Hepatocyte (in vitro differentiated cells): ENCODE measurements at regions not wholly inside any gene's neighbourhood (a gene's known extent, or its start where the extent isn't known, plus 50 kb on each side); places are given as distances from the start of the nearest gene placed in this dataset.

Source experiments
- DNase-seq: peaks from one replicate; pipeline ENCODE4 v3.0.0-alpha.2; 2016; ENCODE audit warnings: low spot score
- H2AFZ ChIP-seq: fragments of 200-600 bp; sonication (generic); 2 replicates; pipeline ENCODE4 v1.6.0; 2016; ENCODE audit warnings: antibody characterized with exemption, mild to moderate bottlenecking
- H3K27ac ChIP-seq: fragments of 200-600 bp; sonication (generic); 2 replicates; pipeline ENCODE4 v1.5.1; 2016; ENCODE audit warnings: mild to moderate bottlenecking
- H3K27me3 ChIP-seq: fragments of 200-600 bp; sonication (generic); 2 replicates; pipeline ENCODE4 v1.6.1; 2016
- H3K36me3 ChIP-seq: fragments of 200-600 bp; sonication (generic); replicated peaks from 2 replicates; pipeline ENCODE4 v1.5.1; 2016; ENCODE audit warnings: low read depth; ENCODE audit not compliant: insufficient read depth
- H3K4me1 ChIP-seq: fragments of 200-600 bp; sonication (generic); 2 replicates; pipeline ENCODE4 v1.5.1; 2016; ENCODE audit warnings: mild to moderate bottlenecking, moderate library complexity; ENCODE audit not compliant: insufficient read depth
- H3K4me2 ChIP-seq: fragments of 200-600 bp; sonication (generic); 2 replicates; pipeline ENCODE4 v1.6.0; 2016
- H3K4me3 ChIP-seq: fragments of 200-600 bp; sonication (generic); 2 replicates; pipeline ENCODE4 v1.5.1; 2016; ENCODE audit warnings: mild to moderate bottlenecking
- H3K79me2 ChIP-seq: fragments of 200-600 bp; sonication (generic); 2 replicates; pipeline ENCODE4 v1.6.0; 2017; ENCODE audit warnings: mild to moderate bottlenecking
- H3K9me2 ChIP-seq: fragments of 200-600 bp; sonication (generic); replicated peaks from 2 replicates; pipeline ENCODE4 v1.6.0; 2017; ENCODE audit warnings: mild to moderate bottlenecking; ENCODE audit not compliant: insufficient read depth
- H3K9me3 ChIP-seq: fragments of 200-600 bp; sonication (generic); 2 replicates; pipeline ENCODE4 v1.5.1; 2016; ENCODE audit warnings: low read depth, mild to moderate bottlenecking
- H4K20me1 ChIP-seq: fragments of 200-600 bp; sonication (generic); 2 replicates; pipeline ENCODE4 v1.6.0; 2016; ENCODE audit warnings: mild to moderate bottlenecking; ENCODE audit not compliant: insufficient read depth, poor library complexity, severe bottlenecking
- EZH2 ChIP-seq: fragments of 200-600 bp; sonication (generic); IDR thresholded peaks from 2 replicates; pipeline ENCODE4 v1.6.1; 2016; ENCODE audit warnings: antibody characterized with exemption, mild to moderate bottlenecking, borderline replicate concordance
- EZH2phosphoT487 ChIP-seq: fragments of 200-600 bp; sonication (generic); IDR thresholded peaks from one replicate; pipeline ENCODE4 v1.6.1; 2018; ENCODE audit warnings: antibody characterized with exemption, mild to moderate bottlenecking, low read depth, moderate library complexity; ENCODE audit not compliant: unreplicated experiment, severe bottlenecking
- WGBS: methylation state at CpG from one replicate; pipeline ENCODE4 v1.1.6; 2016; ENCODE audit warnings: low lambda C conversion rate; ENCODE audit errors: missing lambda C conversion rate; 5-methylcytosine and 5-hydroxymethylcytosine counted together
- TF ChIP-seq, protein P1 (sequence below): fragments of 200-600 bp; sonication (generic); IDR thresholded peaks from 2 replicates; pipeline ENCODE4 v1.5.1; 2016; ENCODE audit warnings: antibody characterized with exemption, mild to moderate bottlenecking; ENCODE audit not compliant: poor library complexity

DNA sequence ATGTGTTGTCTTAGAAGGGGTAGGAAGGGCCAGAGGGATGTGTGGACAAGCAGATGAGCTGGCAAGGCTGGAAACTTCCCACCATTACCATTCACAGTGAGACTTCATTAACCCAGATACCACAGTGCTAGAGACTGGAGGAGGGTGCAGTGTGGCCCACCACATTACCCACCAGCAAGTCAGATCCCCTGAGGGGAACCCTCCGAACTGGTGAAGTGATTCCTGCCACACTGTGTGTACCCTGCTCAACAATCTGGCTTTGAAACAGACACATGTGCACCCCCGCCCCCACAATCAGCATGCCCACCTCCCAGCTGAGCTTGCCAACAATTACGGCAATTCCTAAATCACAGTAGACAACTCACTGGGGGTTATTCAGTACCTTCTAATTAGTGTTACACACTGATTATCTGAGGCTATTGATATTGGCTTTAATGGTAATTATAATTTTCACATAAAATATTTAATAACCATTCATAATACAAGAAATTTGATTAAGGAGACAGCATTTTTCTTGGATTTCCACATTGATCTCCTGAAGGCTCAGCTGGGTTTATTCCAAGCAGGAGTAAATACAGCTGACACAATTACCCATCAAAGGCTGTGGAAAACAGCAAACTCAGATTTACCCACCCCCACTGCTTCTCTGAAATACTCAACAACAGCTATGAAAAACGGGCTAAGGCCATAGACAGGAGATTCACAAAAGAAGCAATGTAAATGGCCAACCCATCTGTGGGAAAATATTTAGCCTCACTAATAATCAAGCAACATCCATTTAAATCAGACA is 169.3 kb upstream of the FSTL4 start:
- DNase-seq: no peak
- WGBS: 86% methylated on average over 4 of the region's 4 CpGs
- H3K4me2 ChIP-seq: no peak overlapping the region
- no peaks in the 10 kb centered on the region for H3K27me3 ChIP-seq
- no peaks in the 10 kb centered on the region for H3K9me3 ChIP-seq
- H3K4me1 ChIP-seq: no peaks in the 10 kb centered on the region
- H3K27ac ChIP-seq: no peak overlapping the region
- H2AFZ ChIP-seq: no peak overlapping the region
- TF ChIP-seq, protein P1, sequence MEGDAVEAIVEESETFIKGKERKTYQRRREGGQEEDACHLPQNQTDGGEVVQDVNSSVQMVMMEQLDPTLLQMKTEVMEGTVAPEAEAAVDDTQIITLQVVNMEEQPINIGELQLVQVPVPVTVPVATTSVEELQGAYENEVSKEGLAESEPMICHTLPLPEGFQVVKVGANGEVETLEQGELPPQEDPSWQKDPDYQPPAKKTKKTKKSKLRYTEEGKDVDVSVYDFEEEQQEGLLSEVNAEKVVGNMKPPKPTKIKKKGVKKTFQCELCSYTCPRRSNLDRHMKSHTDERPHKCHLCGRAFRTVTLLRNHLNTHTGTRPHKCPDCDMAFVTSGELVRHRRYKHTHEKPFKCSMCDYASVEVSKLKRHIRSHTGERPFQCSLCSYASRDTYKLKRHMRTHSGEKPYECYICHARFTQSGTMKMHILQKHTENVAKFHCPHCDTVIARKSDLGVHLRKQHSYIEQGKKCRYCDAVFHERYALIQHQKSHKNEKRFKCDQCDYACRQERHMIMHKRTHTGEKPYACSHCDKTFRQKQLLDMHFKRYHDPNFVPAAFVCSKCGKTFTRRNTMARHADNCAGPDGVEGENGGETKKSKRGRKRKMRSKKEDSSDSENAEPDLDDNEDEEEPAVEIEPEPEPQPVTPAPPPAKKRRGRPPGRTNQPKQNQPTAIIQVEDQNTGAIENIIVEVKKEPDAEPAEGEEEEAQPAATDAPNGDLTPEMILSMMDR: no peak
- no peaks in the 10 kb centered on the region for H4K20me1 ChIP-seq
- H3K4me3 ChIP-seq: no peak overlapping the region
- no peaks in the 10 kb centered on the region for H3K79me2 ChIP-seq
- no peaks in the 10 kb centered on the region for H3K9me2 ChIP-seq
- H3K36me3 ChIP-seq: no peaks in the 10 kb centered on the region

DNA sequence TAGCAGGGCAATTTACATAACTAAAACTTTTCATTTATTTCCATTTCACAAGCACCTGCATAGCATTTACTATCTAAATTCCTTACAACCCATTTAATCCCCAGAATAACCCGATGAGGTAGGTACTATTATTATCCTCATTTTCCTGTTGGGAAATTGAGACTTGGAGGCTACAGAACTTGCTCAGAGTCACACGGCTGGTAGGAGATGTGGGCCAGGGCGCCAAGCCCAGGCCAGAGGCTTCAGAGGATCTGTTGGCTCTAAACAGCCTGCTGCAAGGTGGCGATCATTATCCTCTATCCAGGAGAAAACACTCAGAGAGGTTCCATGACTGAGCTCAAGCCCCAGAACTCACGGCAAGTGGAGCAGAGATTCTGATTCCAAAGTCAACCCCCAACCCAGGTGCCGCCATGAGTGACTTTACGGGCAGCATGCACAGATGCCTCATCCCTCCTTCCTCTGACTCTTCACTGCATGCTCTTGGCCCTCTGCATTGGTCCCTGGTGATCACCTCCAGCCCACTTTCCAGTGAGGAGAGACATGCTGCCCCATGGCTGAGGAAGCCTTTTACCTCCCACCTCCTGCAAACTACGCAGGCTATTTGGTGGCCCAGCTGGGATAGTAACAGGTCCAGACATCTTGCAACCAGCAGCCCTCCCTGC is 168.4 kb upstream of the FSTL4 start:
- TF ChIP-seq EZH2: no peak
- no peak for TF ChIP-seq EZH2phosphoT487
- TF ChIP-seq, protein P1: no peak
- Histone ChIP-seq H2AFZ (no peak overlapping the region), H3K36me3 (no peaks in the 10 kb centered on the region), H3K9me2 (no peaks in the 10 kb centered on the region), H3K9me3 (no peaks in the 10 kb centered on the region), H3K4me3 (no peak overlapping the region), H3K4me2 (no peak overlapping the region), H3K27me3 (no peaks in the 10 kb centered on the region), H3K27ac (no peak overlapping the region), H3K4me1 (no peaks in the 10 kb centered on the region), H4K20me1 (no peaks in the 10 kb centered on the region), H3K79me2 (no peaks in the 10 kb centered on the region)
- WGBS: 93% methylated on average over 8 of the region's 8 CpGs
- DNase-seq: no peak

DNA sequence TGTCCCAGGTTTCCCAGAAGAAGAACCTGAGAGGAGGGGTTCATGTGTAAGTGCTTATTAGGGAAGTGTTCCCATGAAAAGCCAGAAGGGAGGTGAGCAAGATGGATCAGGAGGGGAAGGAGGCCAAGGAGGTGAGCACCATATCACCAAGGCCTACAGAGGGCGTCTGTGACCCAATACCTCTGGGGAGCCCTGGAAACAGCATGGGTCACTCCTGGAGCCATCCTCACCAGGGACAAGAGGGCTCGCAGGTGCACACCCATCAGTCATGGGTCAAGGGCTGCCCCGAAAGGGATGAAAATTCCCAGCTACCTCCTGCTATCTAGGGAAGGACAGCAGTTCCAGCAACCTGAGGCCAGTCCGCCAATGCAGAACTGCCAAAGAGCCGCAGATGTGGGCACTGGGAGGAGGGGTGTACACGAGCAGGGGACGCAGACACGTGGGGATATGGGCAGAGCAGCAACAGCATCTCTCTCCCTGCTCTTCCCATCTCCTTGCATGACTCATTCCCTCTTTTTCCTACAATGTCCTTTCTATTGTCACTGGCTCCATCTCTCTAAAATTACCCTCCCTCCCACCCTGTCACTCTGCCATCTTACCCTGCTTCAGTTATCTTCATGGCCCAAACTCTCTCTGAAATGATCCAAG is 167.6 kb upstream of the FSTL4 start:
- Histone ChIP-seq H2AFZ (no peak overlapping the region), H3K79me2 (no peaks in the 10 kb centered on the region), H3K4me3 (no peak overlapping the region), H3K27ac (no peak overlapping the region), H3K4me1 (no peaks in the 10 kb centered on the region), H3K9me2 (no peaks in the 10 kb centered on the region), H3K9me3 (no peaks in the 10 kb centered on the region), H3K27me3 (no peaks in the 10 kb centered on the region), H3K36me3 (no peaks in the 10 kb centered on the region), H4K20me1 (no peaks in the 10 kb centered on the region), H3K4me2 (no peak overlapping the region)
- TF ChIP-seq EZH2 (no peak), EZH2phosphoT487 (no peak)
- TF ChIP-seq, protein P1: no peak
- WGBS: 87% methylated on average over 8 of the region's 8 CpGs
- no peak for DNase-seq
